Activated B cell treated with CpG ODN at 0.5 μM for 24 hours (primary cell): ENCODE measurements at regions not wholly inside any gene's neighbourhood (a gene's known extent, or its start where the extent isn't known, plus 50 kb on each side); places are given as distances from the start of the nearest gene placed in this dataset.

ENCODE experiments used
- ATAC-seq: fragments of 200-7000 bp; cut with Tn5 transposase; one replicate; pipeline ENCODE4 v1.10.0; 2021; ENCODE audit warnings: low read depth, mild to moderate bottlenecking, moderate library complexity
- CTCF ChIA-PET: fragments of 350-600 bp; sonication (Branson Sonifier 250); formaldehyde crosslinking; loops from one replicate; lab custom pipeline; 2021; ENCODE audit warnings: antibody characterized with exemption; lab: Charles Lee
- POLR2A ChIA-PET: fragments of 350-600 bp; sonication (Branson Sonifier 250); formaldehyde crosslinking; loops from one replicate; lab custom pipeline; 2021; ENCODE audit warnings: antibody characterized with exemption; lab: Charles Lee
- DNase-seq: peaks from one replicate; pipeline ENCODE4 v3.0.0; 2022
- H3K27ac Mint-ChIP-seq: one replicate; pipeline ENCODE4 v1.8.0; 2020; ENCODE audit warnings: mixed read lengths
- H3K27me3 Mint-ChIP-seq: one replicate; pipeline ENCODE4 v1.8.0; 2021; ENCODE audit warnings: mixed read lengths
- H3K36me3 Mint-ChIP-seq: one replicate; pipeline ENCODE4 v1.8.0; 2021; ENCODE audit warnings: low read depth, mixed read lengths
- H3K4me1 Mint-ChIP-seq: one replicate; pipeline ENCODE4 v1.8.0; 2021; ENCODE audit warnings: mixed read lengths
- H3K4me3 Mint-ChIP-seq: one replicate; pipeline ENCODE4 v1.8.0; 2020; ENCODE audit warnings: mild to moderate bottlenecking, mixed read lengths
- H3K9me3 Mint-ChIP-seq: one replicate; pipeline ENCODE4 v1.8.0; 2020; ENCODE audit warnings: mixed read lengths
- CTCF ChIP-seq: fragments of 200-600 bp; IDR thresholded peaks from one replicate; pipeline ENCODE4 v1.8.0; 2022; ENCODE audit warnings: antibody characterized with exemption, mild to moderate bottlenecking
- intact Hi-C: fragments of 100-400 bp; cut with micrococcal nuclease; formaldehyde crosslinking; loops from one replicate; pipeline ENCODE4 v1.15.1; 2024

- no peaks in the 10 kb centered on the region for H3K9me3 Mint-ChIP-seq
- intact Hi-C loops: no loop called here
- no peak overlapping the region for H3K4me3 Mint-ChIP-seq
- no peaks in the 10 kb centered on the region for H3K4me1 Mint-ChIP-seq
- no peak for TF ChIP-seq CTCF
- DNase-seq (no peak), ATAC-seq (no peak)
- CTCF ChIA-PET: no interaction called here
- H3K27me3 Mint-ChIP-seq: no peaks in the 10 kb centered on the region
- H3K27ac Mint-ChIP-seq: no peak overlapping the region
- POLR2A ChIA-PET: no interaction called here
- no peaks in the 10 kb centered on the region for H3K36me3 Mint-ChIP-seq
Observed at GRCh38 chr13:50200988-50201387, 185.7 kb downstream of the KCNRG start.

- intact Hi-C loops: no loop called here
- CTCF ChIA-PET: no interaction called here
- no peak overlapping the region for H3K4me3 Mint-ChIP-seq
Observed at GRCh38 chr13:50202485-50202884, 187.2 kb downstream of the KCNRG start.

GRCh38 chr13:50203256-50203941 is 188.2 kb downstream of the KCNRG start:
- Mint-ChIP-seq H3K27ac (no peak overlapping the region), H3K9me3 (no peaks in the 10 kb centered on the region), H3K4me3 (no peak overlapping the region), H3K4me1 (peaks cover under 1% of the 10 kb centered on the region), H3K27me3 (no peaks in the 10 kb centered on the region), H3K36me3 (no peaks in the 10 kb centered on the region)
- CTCF ChIA-PET: no interaction called here
- TF ChIP-seq CTCF: no peak
- intact Hi-C loops: no loop called here
- DNase-seq (no peak), ATAC-seq (no peak)
- POLR2A ChIA-PET: interaction anchor here (0.5 to 1.1 kb wide), 2 partner anchors 72 to 79 kb away, joined by 3 to 4 read pairs; no protein-coding TSS in a partner anchor

More at GRCh38 chr13:50202485-50202884, 187.2 kb downstream of the KCNRG start:
- no peaks in the 10 kb centered on the region for H3K36me3 Mint-ChIP-seq
- H3K27me3 Mint-ChIP-seq: no peaks in the 10 kb centered on the region
- no peaks in the 10 kb centered on the region for H3K4me1 Mint-ChIP-seq
- ATAC-seq: no peak
- POLR2A ChIA-PET: interaction anchor here (1.1 kb wide), 1 partner anchor 78 kb away, joined by 4 read pairs; no protein-coding TSS in a partner anchor
- DNase-seq: no peak
- H3K27ac Mint-ChIP-seq: no peak overlapping the region
- no peaks in the 10 kb centered on the region for H3K9me3 Mint-ChIP-seq
- TF ChIP-seq CTCF: no peak

- ChIA-PET CTCF (no interaction called here), POLR2A (interaction anchor here (0.6 kb wide), 1 partner anchor 546 kb away, joined by 5 read pairs; no protein-coding TSS in a partner anchor)
- TF ChIP-seq CTCF: no peak
- Mint-ChIP-seq H3K27me3 (no peaks in the 10 kb centered on the region), H3K9me3 (no peaks in the 10 kb centered on the region), H3K27ac (no peak overlapping the region), H3K4me3 (no peak overlapping the region), H3K4me1 (peaks cover 12% of the 10 kb centered on the region), H3K36me3 (no peaks in the 10 kb centered on the region)
- intact Hi-C loops: no loop called here
- ATAC-seq (no peak), DNase-seq (no peak)
Observed at GRCh38 chr13:50205581-50205980, 190.3 kb downstream of the KCNRG start.

GRCh38 chr13:50208826-50209335 is 193.6 kb downstream of the KCNRG start:
- peak; percentile 91 for ATAC-seq

More at GRCh38 chr13:50208826-50209335, 193.6 kb downstream of the KCNRG start:
- intact Hi-C loops: loop anchor here (2.0 kb wide), 1 partner anchor 18 kb away; no protein-coding TSS in a partner anchor
- DNase-seq: peak; percentile 27
- H3K27ac Mint-ChIP-seq: no peak overlapping the region
- no peaks in the 10 kb centered on the region for H3K36me3 Mint-ChIP-seq
- peaks cover 9% of the 10 kb centered on the region for H3K9me3 Mint-ChIP-seq
- H3K27me3 Mint-ChIP-seq: no peaks in the 10 kb centered on the region
- ChIA-PET CTCF (no interaction called here), POLR2A (interaction anchor here (0.6 to 2.2 kb wide), 8 partner anchors 16 to 84 kb away, joined by 3 to 6 read pairs (median 4); no protein-coding TSS in a partner anchor)
- peak overlapping the region; percentile 74 for H3K4me3 Mint-ChIP-seq
- peaks cover 12% of the 10 kb centered on the region for H3K4me1 Mint-ChIP-seq
- TF ChIP-seq CTCF: no peak
